Body of pancreas (tissue), 4 donors: ENCODE measurements at regions not wholly inside any gene's neighbourhood (a gene's known extent, or its start where the extent isn't known, plus 50 kb on each side); places are given as distances from the start of the nearest gene placed in this dataset.

Experiments
- ATAC-seq: fragments of 150-250 bp; one replicate; pipeline ENCODE4 v1.9.1; 2016
- DNase-seq, 4 donors: peaks; one replicate each; pipeline ENCODE4 v3.0.0-alpha.2; 2019
- H3K27ac ChIP-seq, 4 donors: fragments of 200-600 bp; sonication (generic); 1 replicate in 3 of 4; 2 replicates in 1 of 4; pipeline versions ENCODE4 v1.5.1 to v1.6.1; 2016 to 2019; ENCODE audit warnings: mild to moderate bottlenecking in 1 of 4, mixed read lengths in 1 of 4, moderate library complexity in 1 of 4
- H3K27me3 ChIP-seq, 2 donors: fragments of 200-600 bp; sonication (generic); one replicate each; pipeline ENCODE4 v1.6.0; 2016; ENCODE audit warnings: mild to moderate bottlenecking in 1 of 2
- H3K36me3 ChIP-seq, 2 donors: fragments of 200-600 bp; sonication (generic); replicated peaks in 1 of 2; 2 replicates each; pipeline ENCODE4 v1.5.1; 2016; ENCODE audit warnings: low read depth in 2 of 2; ENCODE audit not compliant: insufficient read depth in 1 of 2
- H3K4me1 ChIP-seq: fragments of 200-600 bp; sonication (generic); one replicate; pipeline ENCODE4 v1.6.0; 2016
- H3K4me3 ChIP-seq, 2 donors: fragments of 200-600 bp; sonication (generic); 1 replicate in 1 of 2; 2 replicates in 1 of 2; pipeline ENCODE4 v1.5.1; 2016 to 2019
- H3K9me3 ChIP-seq, 3 donors: fragments of 200-600 bp; sonication (generic); 1 replicate in 2 of 3; 2 replicates in 1 of 3; pipeline ENCODE4 v1.5.1; 2016
- CTCF ChIP-seq, 7 experiments: fragments of 450-650 bp in 4 of 7; fragments of 200-600 bp in 3 of 7; sonication (generic) in 3 of 7; IDR thresholded peaks; one replicate each; pipeline ENCODE4 v1.5.1; 2016 to 2019; ENCODE audit warnings: antibody characterized with exemption in 7 of 7
- POLR2A ChIP-seq, 3 donors: fragments of 450-650 bp; IDR thresholded peaks; one replicate each; pipeline ENCODE4 v1.6.1; 2016; ENCODE audit warnings: antibody characterized with exemption in 3 of 3, mild to moderate bottlenecking in 2 of 3
- WGBS, 2 donors: methylation state at CpG; one replicate each; pipeline ENCODE4 v1.1.5; 2017; 5-methylcytosine and 5-hydroxymethylcytosine counted together
- intact Hi-C: fragments of 100-400 bp; cut with DNase I; formaldehyde crosslinking; loops from one replicate; pipeline ENCODE4 v1.15.1; 2023

DNA sequence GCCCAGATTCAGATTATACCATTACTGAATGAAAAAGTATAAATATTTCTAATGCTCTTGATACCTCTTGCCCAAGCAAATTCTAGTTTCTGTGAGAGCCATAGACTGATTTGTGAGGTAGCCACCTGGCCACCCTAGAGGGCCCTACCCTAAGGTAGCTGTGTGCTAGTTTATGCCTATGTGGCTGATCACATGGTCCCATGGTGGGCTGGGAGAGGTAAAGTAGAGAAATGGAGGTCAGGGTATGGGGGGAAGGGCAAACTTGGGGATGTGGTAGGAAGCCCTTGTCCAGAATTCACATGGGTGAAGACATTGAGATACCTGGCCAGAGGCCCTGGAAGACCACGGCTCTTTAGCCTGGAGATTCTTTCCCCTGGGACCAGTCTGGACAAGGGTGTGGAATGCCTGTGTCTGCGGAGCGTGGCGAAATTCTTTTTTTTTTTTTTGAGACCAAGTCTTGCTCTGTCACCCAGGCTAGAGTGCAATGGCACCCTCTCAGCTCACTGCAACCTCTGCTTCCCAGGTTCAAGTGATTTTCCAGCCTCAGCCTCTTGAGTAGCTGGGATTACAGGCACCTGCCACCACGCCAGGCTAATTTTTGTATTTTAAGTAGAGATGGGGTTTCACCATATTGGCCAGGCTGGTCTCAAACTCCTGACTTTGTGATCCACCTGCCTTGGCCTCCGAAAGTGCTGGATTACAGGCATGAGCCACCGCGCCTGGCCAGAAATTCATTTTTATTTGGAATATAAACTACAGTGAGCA, 639.4 kb downstream of the ACTR3B start:
- Histone ChIP-seq H3K36me3 (no peaks in the 10 kb centered on the region), H3K4me1 (no peaks in the 10 kb centered on the region), H3K9me3 (no peaks in the 10 kb centered on the region), H3K4me3 (no peak overlapping the region), H3K27ac (no peak overlapping the region), H3K27me3 (no peaks in the 10 kb centered on the region)
- intact Hi-C loops: no loop called here
- ATAC-seq (no peak), DNase-seq (no peak)
- WGBS, 2 donors: 83 to 85% methylated on average over 8 of the region's 8 CpGs
- TF ChIP-seq CTCF (IDR thresholded peaks at IDR 0.05) (no peak), POLR2A (IDR thresholded peaks at IDR 0.05) (no peak)

GRCh38 chr7:153399554-153399940, 640.0 kb downstream of the ACTR3B start:
- DNase-seq (no peak), ATAC-seq (no peak)
- no peaks in the 10 kb centered on the region for H3K4me1 ChIP-seq
- no peaks in the 10 kb centered on the region for H3K27me3 ChIP-seq
- TF ChIP-seq POLR2A (IDR thresholded peaks at IDR 0.05) (no peak), CTCF (IDR thresholded peaks at IDR 0.05) (no peak)
- H3K27ac ChIP-seq: no peak overlapping the region
- WGBS, 2 donors: 95 to 96% methylated on average over 1 of the region's 1 CpG
- no peaks in the 10 kb centered on the region for H3K9me3 ChIP-seq
- H3K36me3 ChIP-seq: no peaks in the 10 kb centered on the region
- intact Hi-C loops: no loop called here
- H3K4me3 ChIP-seq: no peak overlapping the region

- no peaks in the 10 kb centered on the region for H3K27me3 ChIP-seq
- no peak overlapping the region for H3K4me3 ChIP-seq
- no peaks in the 10 kb centered on the region for H3K36me3 ChIP-seq
- TF ChIP-seq CTCF (IDR thresholded peaks at IDR 0.05): no peak
- no peak for TF ChIP-seq POLR2A (IDR thresholded peaks at IDR 0.05)
- 83 to 90% methylated on average over 16 to 19 of the region's 19 CpGs for WGBS, 2 donors
- ATAC-seq: no peak
- H3K27ac ChIP-seq: no peak overlapping the region
- intact Hi-C loops: no loop called here
- no peaks in the 10 kb centered on the region for H3K9me3 ChIP-seq
- DNase-seq: no peak
- H3K4me1 ChIP-seq: no peaks in the 10 kb centered on the region
Measured at GRCh38 chr7:153400735-153401593, 641.4 kb downstream of the ACTR3B start.

GRCh38 chr7:153401795-153402720, 642.5 kb downstream of the ACTR3B start:
- H3K4me3 ChIP-seq: no peak overlapping the region
- ATAC-seq: no peak
- no peak for DNase-seq
- no peaks in the 10 kb centered on the region for H3K36me3 ChIP-seq
- H3K9me3 ChIP-seq: no peaks in the 10 kb centered on the region
- intact Hi-C loops: no loop called here
- no peaks in the 10 kb centered on the region for H3K4me1 ChIP-seq
- 84 to 89% methylated on average over 9 of the region's 9 CpGs for WGBS, 2 donors
- H3K27me3 ChIP-seq: no peaks in the 10 kb centered on the region
- H3K27ac ChIP-seq: no peak overlapping the region
- TF ChIP-seq CTCF (IDR thresholded peaks at IDR 0.05): no peak
- no peak for TF ChIP-seq POLR2A (IDR thresholded peaks at IDR 0.05)
